ENCODE measurements at regions not wholly inside any gene's neighbourhood (a gene's known extent, or its start where the extent isn't known, plus 50 kb on each side); places are given as distances from the start of the nearest gene placed in this dataset.

GRCh38 chr6:21820442-21820841, 226.9 kb downstream of the SOX4 start:
- TF ChIP-seq GATA2 (IDR thresholded peaks at IDR 0.05; ENCODE audit: low read depth, low read length), result no peak
- TF ChIP-seq GATA3 (IDR thresholded peaks at IDR 0.05; ENCODE audit: low read depth, low read length), result no peak
